HG03457 (cell line): ENCODE measurements at regions not wholly inside any gene's neighbourhood (a gene's known extent, or its start where the extent isn't known, plus 50 kb on each side); places are given as distances from the start of the nearest gene placed in this dataset.
"Not testable (repeated sequence)": the region's sequence is repeated elsewhere in the genome, so short reads cannot be mapped to it uniquely, and the experiment has no call there.

ENCODE experiments used
- ATAC-seq: cut with Tn5 transposase; IDR thresholded peaks from one replicate; pipeline ENCODE4 v1.9.1; 2021; ENCODE audit warnings: moderate number of reproducible peaks; ENCODE audit not compliant: unreplicated experiment

DNA sequence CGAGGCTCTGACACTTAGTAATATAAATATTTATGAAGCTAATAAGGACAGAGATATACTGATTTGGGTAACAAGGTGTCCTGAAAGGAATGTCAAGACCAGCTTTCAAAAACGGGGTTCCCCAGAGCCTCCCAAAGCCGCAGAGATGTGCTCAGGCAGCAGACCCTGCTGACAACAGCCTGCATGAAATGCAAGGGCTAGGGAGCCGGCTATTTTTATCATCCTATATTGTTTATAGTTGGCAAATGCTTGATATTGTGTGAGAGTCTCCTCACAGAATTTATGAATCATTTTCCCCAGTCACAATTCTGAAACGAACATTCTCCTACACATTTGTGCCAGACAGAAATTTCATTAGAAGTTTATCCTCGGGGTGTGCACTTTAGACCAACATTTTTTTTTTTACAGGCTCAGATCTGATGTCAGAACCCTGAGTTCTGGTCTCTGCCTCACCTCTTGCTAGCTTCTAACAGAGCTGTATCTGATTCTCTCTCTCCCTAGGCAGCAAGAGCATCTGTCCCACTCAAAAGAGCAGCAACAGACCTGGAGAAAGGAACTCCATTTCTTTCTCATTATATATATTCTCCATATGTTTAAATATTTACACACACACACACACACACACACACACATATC is 302.3 kb upstream of the PLD5 start:
- ATAC-seq: no peak

DNA sequence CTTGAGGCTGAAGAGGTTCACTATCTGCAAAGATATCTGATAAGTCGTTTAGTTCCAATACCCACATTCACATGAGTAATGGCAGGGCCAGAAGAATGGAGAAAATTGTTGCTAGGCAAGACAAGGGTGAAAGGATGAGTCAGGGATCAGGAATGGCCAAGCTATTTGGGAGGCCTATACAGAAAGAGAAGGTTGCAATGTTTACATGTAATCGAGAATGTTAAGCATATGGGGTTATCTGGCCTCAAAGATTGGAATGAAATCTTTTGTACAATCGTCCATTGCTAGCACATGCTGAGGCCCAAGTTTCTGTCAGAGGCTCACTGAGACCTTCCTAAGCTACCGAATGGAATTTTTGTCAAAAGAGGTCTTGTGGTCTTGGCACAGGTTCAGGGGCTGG is 299.9 kb upstream of the PLD5 start:
- no peak for ATAC-seq

DNA sequence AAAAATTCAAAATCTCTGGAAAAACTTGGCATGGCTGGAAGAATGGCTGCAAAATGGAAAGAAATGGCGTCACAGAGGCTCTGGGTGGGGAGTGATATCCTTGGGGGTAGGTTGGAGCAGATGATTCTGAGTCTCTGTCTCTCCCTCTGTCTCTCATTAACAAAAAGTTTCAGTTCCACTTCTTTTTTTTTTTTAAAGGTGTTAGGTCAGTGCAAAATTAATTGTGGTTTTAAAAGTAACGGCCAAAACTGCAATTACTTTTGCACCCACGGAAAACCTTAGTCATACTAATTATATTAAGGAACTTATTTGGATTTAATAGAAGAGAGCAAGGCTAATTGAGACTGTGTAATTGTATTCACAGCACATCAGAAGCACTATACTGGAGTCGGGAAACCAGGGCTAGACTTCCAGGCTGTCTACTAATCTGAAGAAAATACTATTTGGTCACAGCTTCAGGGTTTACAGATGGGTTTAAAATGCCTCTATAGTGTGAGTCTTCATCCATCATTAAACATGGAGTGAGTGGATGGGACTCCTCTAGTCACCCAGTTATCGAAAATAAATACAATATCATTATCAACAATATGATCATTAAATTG is 289.1 kb upstream of the PLD5 start:
- ATAC-seq: peak; percentile 98

DNA sequence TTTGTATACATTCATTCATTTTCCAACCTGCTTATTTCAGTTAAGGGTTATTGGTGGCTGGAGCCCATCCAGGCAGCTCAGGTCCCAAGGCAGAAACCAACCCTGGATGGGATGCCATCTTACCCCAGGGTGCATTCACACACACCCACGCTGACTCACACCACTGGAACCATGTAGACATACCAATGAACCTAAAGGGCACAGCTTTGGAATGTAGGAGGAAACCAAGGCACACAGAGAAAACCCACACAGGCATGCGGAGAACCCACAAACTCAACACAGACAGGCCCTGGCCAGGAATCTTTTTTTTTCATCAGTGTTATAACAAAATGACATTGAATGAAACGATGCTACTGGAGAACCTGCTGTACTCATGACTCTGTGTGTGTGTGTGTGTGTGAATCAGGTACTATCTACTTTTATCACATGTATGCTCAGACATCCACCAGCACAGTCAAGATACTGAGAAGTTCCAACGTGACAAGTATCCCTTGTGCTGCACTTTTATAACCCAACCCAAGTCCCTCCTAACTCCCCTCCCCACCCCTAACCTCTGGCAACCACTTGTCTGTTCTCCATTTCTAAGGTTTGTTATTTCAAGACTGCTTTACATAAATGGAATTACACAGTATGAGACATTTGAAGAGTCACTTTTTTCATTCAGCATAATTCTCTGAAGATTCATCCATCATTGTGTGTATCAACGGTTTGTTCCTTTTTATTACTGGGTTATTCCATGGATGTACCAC is 286.8 kb upstream of the PLD5 start:
- ATAC-seq: no peak

DNA sequence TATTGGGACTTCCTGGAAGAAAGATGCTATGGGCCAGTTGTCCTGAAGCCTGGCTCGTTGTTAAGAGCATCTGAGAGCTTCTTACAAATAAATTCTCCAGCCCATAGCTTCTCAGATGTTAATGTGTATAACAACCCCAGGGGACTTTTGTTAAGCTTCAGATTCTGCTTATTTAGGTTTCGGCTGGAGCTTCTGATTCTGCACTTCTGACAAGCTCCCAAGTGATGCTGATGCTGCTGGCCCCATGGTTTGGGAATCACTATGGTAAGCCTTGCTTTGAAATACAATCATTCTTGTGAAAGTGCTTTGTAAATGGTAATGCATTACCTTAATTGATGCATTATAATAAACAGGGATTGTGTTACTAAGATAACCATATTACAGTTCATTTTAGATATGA is 281.8 kb upstream of the PLD5 start:
- ATAC-seq: no peak

GRCh38 chr1:242805360-242805759 is 280.9 kb upstream of the PLD5 start:
- not testable (repeated sequence) for ATAC-seq

DNA sequence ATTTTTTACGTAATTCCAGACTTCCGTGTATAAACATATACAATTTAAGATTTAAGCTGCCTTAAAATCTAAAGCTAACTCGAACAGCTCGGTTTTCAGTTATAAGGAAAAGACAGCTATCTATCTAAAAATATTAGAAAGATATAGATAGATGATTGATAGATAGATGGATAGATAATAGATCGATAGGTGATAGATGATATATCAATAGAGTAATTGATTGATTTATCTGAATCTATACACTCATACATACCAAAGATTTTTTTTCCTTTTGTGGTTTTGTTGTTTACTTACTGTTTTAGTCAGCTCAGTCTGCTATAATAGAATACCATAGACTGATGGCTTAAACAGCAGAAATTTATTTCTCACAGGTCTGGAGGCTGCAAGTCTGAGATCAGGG is 278.5 kb upstream of the PLD5 start:
- no peak for ATAC-seq

- peak; percentile 65 for ATAC-seq
Observed at GRCh38 chr1:242800521-242800920, 276.0 kb upstream of the PLD5 start.

- ATAC-seq: no peak
Observed at GRCh38 chr1:242797856-242798255, 273.4 kb upstream of the PLD5 start.

- ATAC-seq: peak; percentile 85
Observed at GRCh38 chr1:242788771-242789170, 264.3 kb upstream of the PLD5 start.

GRCh38 chr1:242787968-242788367 is 263.5 kb upstream of the PLD5 start:
- ATAC-seq: no peak

DNA sequence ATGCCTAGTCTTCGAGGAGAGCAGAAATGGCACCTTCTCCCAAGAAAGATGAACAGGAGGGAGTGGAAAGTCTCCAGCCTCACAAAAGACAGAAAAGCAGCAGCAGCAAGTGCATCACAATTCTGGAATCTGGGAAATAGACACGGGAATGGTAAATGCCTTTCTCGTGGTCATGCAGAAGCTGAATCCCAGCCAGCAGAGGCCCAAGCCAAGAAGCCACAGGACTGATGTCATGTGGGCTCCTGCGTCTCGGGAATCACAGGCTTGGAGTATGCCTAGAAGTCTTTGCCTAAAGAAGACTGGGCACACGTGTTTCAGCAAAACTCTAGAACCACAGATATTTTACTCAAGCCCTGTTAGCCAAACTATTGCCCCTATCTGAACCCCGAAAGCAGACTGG is 260.3 kb upstream of the PLD5 start:
- no peak for ATAC-seq

- ATAC-seq: no peak
Observed at GRCh38 chr1:242784084-242784483, 259.6 kb upstream of the PLD5 start.

DNA sequence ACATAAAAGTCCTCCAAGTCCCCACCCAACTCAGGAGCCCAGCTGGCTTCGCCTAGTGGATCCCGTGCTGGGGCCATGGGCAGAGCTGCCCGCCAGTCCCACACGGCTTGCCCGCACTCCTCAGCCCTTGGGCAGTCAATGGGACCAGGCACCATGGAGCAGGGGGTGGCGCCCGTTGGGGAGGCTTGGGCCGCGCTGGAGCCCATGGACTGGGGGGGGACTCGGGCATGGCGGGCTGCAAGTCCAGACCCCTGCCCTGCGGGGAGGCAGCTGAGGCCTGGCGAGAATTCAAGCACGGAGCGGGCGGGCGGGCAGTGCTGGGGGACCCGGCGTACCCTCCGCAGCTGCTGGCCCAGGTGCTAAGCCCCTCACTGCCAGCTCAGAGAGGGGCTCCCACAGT is 249.8 kb upstream of the PLD5 start:
- ATAC-seq: no peak

DNA sequence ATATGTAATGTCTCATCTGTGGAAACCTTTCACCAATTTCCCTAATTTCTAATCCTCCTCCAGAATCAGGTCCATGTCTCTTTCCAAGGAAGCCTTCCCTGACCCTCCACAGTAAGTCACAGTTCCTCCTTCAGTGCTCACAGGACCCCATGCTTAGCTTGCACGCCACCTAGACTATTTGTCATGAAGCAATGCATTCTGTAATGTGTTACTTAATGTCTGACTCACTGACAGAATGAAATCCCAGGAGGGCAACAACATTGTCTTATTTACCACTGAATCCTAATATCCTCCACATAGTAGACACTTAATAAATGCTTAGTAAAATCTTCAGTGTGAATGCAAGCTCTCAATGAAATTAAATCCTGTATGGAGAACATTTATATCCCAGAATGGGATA is 245.9 kb upstream of the PLD5 start:
- ATAC-seq: no peak

DNA sequence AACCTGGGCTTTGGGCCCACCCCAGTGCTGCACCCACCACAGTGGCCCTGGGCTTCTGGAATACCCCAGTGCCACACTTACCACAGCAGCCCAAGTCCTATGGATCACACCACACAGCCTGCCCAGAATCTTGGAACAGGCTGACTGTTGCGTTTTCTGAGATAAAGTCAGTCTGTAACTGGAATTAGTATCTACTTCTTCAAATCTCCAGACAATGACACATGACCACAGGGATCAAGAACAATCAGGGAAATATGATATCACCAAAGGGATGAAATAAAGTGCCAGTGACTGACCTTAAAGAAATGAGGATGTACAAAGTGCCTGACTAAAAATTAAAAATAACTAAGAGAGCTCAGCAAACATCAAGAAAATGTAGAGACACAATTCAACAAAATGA is 239.7 kb upstream of the PLD5 start:
- no peak for ATAC-seq

DNA sequence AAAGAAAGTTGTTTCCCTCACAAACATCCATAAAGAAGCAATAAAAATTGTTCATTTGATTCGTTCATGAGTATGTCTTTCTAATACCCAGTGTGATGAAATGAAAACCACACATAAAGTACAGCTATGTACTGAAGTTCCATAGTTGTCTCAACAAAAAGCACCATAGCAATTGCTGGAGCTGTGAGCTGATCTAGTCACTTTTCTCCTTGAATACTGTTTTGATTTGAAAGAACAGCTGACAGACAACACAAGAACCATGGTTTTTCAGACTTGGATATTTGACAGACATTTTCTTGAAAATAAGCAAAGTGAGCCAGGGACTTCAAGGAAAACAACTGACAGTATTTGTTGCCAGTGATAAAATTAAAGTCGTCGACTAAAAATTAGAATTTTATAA is 237.1 kb upstream of the PLD5 start:
- ATAC-seq: no peak

- no peak for ATAC-seq
Observed at GRCh38 chr1:242754926-242755325, 230.4 kb upstream of the PLD5 start.

DNA sequence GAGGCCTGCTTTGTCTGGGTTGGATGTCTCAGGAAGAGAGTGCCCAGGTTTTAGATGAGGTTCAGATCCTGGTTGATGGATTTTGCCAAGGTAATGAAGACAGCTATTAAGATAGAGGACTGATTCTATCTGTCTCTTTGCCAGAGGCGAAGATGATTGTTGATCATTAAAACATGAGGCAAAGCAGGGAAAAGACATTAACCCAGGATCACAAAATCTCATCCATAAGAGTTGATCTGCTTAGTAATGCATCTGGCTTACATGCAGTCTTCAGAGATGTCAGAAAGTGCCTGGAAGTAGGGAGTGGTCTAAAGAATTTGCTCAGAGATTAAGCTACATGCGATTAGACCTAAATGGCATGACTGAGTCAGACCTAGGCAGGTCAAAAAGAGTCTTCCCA is 229.6 kb upstream of the PLD5 start:
- no peak for ATAC-seq

GRCh38 chr1:242747233-242747632 is 222.7 kb upstream of the PLD5 start:
- no peak for ATAC-seq

DNA sequence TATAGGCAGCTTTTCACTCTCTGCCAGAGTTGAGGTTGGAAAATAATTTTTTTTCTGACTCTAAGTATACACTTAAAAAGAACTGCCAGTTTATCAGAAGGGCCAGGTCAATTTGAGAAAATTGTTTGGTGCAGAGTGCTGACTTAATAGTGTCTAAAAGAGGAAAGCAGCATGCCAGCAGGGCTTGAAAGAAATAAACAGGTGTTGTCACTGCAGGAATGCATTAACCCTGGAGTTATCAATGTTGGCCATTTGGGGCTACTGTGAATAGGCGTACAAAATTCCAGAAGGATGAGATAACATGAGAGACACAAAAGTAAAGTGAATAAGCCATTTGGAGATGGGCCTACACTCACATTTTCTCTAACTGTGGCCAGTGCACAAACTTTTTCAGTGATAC is 220.6 kb upstream of the PLD5 start:
- no peak for ATAC-seq

GRCh38 chr1:242743983-242744780 is 219.7 kb upstream of the PLD5 start:
- no peak for ATAC-seq
